HG02973 (cell line): ENCODE measurements at regions not wholly inside any gene's neighbourhood (a gene's known extent, or its start where the extent isn't known, plus 50 kb on each side); places are given as distances from the start of the nearest gene placed in this dataset.

ENCODE experiments used
- ATAC-seq: cut with Tn5 transposase; IDR thresholded peaks from one replicate; pipeline ENCODE4 v1.9.1; 2021; ENCODE audit warnings: moderate library complexity; ENCODE audit not compliant: unreplicated experiment

GRCh38 chr1:99565606-99566289 is 80.2 kb upstream of the PALMD start:
- ATAC-seq = no peak

- no peak for ATAC-seq
These were observed 79.5 kb upstream of the PALMD start for GRCh38 chr1:99566290-99567021.

- no peak for ATAC-seq
These were observed 75.3 kb upstream of the PALMD start for GRCh38 chr1:99570486-99571089.

- ATAC-seq = no peak
These were observed 74.7 kb upstream of the PALMD start for GRCh38 chr1:99571092-99571734.

- ATAC-seq = no peak
These were observed 72.3 kb upstream of the PALMD start for GRCh38 chr1:99573431-99574217.

GRCh38 chr1:99577313-99577712 is 68.6 kb upstream of the PALMD start:
- no peak for ATAC-seq

GRCh38 chr1:99579691-99580172 is 66.2 kb upstream of the PALMD start:
- no peak for ATAC-seq

- no peak for ATAC-seq
These were observed 65.5 kb upstream of the PALMD start for GRCh38 chr1:99580451-99580850.

- ATAC-seq = no peak
These were observed 58.9 kb upstream of the PALMD start for GRCh38 chr1:99587008-99587407.

GRCh38 chr1:99589186-99589636 is 56.7 kb upstream of the PALMD start:
- ATAC-seq = no peak

- ATAC-seq = no peak
These were observed 55.2 kb upstream of the PALMD start for GRCh38 chr1:99590578-99591209.

GRCh38 chr1:99591886-99592285 is 54.0 kb upstream of the PALMD start:
- no peak for ATAC-seq

GRCh38 chr1:99594205-99594604 is 51.7 kb upstream of the PALMD start:
- ATAC-seq = no peak

GRCh38 chr1:99595041-99595440 is 50.9 kb upstream of the PALMD start:
- ATAC-seq = no peak

GRCh38 chr1:99595441-99595840 is 50.5 kb upstream of the PALMD start:
- no peak for ATAC-seq
